Endothelial cell (in vitro differentiated cells): ENCODE measurements at regions not wholly inside any gene's neighbourhood (a gene's known extent, or its start where the extent isn't known, plus 50 kb on each side); places are given as distances from the start of the nearest gene placed in this dataset.

Experiments
- DNase-seq: peaks from one replicate; pipeline ENCODE4 v3.0.0; 2021; ENCODE audit warnings: low spot score
- H3K27ac Mint-ChIP-seq: one replicate; pipeline ENCODE4 v1.8.0; 2021; ENCODE audit warnings: mixed read lengths, inconsistent platforms; ENCODE audit not compliant: unreplicated experiment
- H3K27me3 Mint-ChIP-seq: one replicate; pipeline ENCODE4 v1.8.0; 2021; ENCODE audit warnings: mild to moderate bottlenecking, moderate library complexity, mixed read lengths, inconsistent platforms; ENCODE audit not compliant: unreplicated experiment
- H3K36me3 Mint-ChIP-seq: one replicate; pipeline ENCODE4 v1.8.0; 2021; ENCODE audit warnings: mild to moderate bottlenecking, low read depth, mixed read lengths, inconsistent platforms; ENCODE audit not compliant: unreplicated experiment
- H3K4me1 Mint-ChIP-seq: one replicate; pipeline ENCODE4 v1.8.0; 2021; ENCODE audit warnings: mild to moderate bottlenecking, mixed read lengths, inconsistent platforms; ENCODE audit not compliant: unreplicated experiment
- H3K4me3 Mint-ChIP-seq: one replicate; pipeline ENCODE4 v1.8.0; 2021; ENCODE audit warnings: mild to moderate bottlenecking, mixed read lengths, inconsistent platforms; ENCODE audit not compliant: unreplicated experiment
- H3K9me3 Mint-ChIP-seq: one replicate; pipeline ENCODE4 v1.8.0; 2021; ENCODE audit warnings: mixed read lengths, inconsistent platforms; ENCODE audit not compliant: unreplicated experiment
- TF ChIP-seq, protein P1 (sequence below): fragments of 200-600 bp; sonication (generic); IDR thresholded peaks from one replicate; pipeline ENCODE4 v1.5.0; 2021; ENCODE audit warnings: antibody characterized with exemption; ENCODE audit not compliant: unreplicated experiment

DNA sequence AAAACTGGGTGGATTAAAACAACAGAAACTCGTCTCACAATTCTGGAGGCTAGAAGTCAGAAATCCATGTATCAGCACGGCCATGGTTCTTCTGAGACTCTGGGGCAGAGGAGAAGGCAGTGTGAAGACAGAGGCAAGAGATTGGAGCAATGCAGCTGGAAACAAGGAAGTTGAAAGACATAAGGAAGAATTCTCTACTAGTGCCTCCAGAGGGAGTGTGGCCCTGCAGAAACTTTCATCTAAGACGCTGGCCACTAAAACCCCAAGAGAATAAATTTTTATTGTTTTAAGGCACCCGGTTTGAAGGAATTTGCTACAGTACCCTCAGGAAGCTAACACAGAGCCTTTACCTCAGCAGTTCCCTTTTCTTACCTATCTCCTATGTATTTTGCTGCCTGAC is 1012.2 kb upstream of the CADM2 start:
- no peaks in the 10 kb centered on the region for H3K27me3 Mint-ChIP-seq
- H3K9me3 Mint-ChIP-seq, result no peaks in the 10 kb centered on the region
- DNase-seq, result no peak
- TF ChIP-seq, protein P1, sequence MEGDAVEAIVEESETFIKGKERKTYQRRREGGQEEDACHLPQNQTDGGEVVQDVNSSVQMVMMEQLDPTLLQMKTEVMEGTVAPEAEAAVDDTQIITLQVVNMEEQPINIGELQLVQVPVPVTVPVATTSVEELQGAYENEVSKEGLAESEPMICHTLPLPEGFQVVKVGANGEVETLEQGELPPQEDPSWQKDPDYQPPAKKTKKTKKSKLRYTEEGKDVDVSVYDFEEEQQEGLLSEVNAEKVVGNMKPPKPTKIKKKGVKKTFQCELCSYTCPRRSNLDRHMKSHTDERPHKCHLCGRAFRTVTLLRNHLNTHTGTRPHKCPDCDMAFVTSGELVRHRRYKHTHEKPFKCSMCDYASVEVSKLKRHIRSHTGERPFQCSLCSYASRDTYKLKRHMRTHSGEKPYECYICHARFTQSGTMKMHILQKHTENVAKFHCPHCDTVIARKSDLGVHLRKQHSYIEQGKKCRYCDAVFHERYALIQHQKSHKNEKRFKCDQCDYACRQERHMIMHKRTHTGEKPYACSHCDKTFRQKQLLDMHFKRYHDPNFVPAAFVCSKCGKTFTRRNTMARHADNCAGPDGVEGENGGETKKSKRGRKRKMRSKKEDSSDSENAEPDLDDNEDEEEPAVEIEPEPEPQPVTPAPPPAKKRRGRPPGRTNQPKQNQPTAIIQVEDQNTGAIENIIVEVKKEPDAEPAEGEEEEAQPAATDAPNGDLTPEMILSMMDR, result no peak
- no peak overlapping the region for H3K4me3 Mint-ChIP-seq
- H3K4me1 Mint-ChIP-seq, result no peaks in the 10 kb centered on the region
- no peaks in the 10 kb centered on the region for H3K36me3 Mint-ChIP-seq
- no peak overlapping the region for H3K27ac Mint-ChIP-seq

DNA sequence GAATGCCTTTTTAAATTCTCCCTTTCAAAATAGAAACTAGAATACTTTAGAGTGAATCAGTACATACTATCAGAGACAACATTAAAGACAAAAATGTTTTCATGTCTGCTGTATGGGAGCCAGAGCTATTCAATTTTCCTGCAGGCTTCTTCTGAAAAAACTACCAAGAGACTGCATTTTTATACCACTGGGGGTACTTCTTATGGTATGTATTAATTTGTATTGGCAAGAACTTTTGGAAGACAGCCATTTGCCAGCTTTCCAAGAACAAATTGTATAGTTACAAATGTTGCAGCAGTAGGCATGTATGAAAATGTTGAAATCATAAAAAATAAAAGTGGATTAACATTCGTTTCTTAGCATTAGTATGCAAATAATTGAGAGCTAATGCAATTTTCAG is 1010.0 kb upstream of the CADM2 start:
- H3K27ac Mint-ChIP-seq, result no peak overlapping the region
- no peaks in the 10 kb centered on the region for H3K27me3 Mint-ChIP-seq
- TF ChIP-seq, protein P1, result no peak
- H3K4me1 Mint-ChIP-seq, result peaks cover 5% of the 10 kb centered on the region
- no peak for DNase-seq
- no peak overlapping the region for H3K4me3 Mint-ChIP-seq
- H3K36me3 Mint-ChIP-seq, result no peaks in the 10 kb centered on the region
- no peaks in the 10 kb centered on the region for H3K9me3 Mint-ChIP-seq

DNA sequence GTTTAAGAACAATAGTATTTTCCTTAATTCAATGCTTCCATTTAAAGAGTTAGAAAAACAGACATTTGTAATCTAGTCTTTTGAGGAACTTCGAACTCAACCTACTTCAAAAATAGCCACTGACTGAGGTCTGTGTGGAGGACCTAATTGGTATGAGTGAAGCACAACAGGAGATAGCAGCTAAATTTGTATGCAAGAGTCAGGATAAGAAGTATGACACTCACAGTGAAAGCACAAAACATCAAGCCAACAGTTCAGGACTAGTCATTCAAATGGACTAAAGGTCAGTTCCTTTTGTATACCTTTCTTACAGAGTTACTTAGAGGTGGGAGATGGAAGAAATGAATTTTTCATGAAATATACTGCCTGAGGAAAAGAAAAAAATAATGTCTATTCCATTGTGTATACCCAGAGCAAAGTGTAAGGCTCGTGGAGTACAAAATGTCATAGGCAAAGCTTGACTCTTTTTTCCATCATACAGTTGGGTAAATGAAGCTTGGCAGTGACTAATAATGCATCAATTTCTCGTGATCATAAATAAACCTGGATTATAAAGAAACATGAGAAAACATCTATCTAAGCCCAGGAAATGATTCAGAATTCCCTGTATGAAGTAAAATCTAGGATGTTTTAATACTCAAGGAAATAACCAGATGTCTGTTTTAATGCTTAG is 1005.2 kb upstream of the CADM2 start:
- no peak overlapping the region for H3K4me3 Mint-ChIP-seq

DNA sequence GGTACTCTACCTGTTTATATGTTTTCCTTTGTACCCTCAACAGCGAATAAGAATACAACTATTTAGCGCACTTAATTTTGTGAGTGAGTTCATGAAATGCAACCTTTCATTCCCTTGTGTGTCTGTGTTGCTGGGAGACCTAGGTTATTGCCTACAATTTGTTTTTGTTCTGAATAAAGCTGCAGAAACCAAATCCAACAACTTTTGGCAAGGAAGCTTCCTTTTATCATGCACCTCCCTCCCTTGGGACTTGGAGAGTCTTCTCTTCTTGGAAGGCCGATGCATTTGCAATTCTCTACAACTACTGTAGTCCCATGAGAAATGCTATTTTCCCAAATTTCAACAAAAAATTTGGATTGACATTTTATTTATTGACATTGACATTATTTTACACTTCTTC is 1002.4 kb upstream of the CADM2 start:
- no peak for DNase-seq
- no peaks in the 10 kb centered on the region for H3K36me3 Mint-ChIP-seq
- H3K9me3 Mint-ChIP-seq, result no peaks in the 10 kb centered on the region
- TF ChIP-seq, protein P1, result no peak
- no peak overlapping the region for H3K27ac Mint-ChIP-seq
- H3K4me1 Mint-ChIP-seq, result peaks cover 10% of the 10 kb centered on the region
- H3K27me3 Mint-ChIP-seq, result no peaks in the 10 kb centered on the region
- no peak overlapping the region for H3K4me3 Mint-ChIP-seq

More for the DNA sequence above, 1005.2 kb upstream of the CADM2 start:
- H3K27ac Mint-ChIP-seq, result no peak overlapping the region
- no peak for DNase-seq
- H3K36me3 Mint-ChIP-seq, result no peaks in the 10 kb centered on the region
- peaks cover 10% of the 10 kb centered on the region for H3K4me1 Mint-ChIP-seq
- TF ChIP-seq, protein P1, result no peak
- no peaks in the 10 kb centered on the region for H3K27me3 Mint-ChIP-seq
- no peaks in the 10 kb centered on the region for H3K9me3 Mint-ChIP-seq

DNA sequence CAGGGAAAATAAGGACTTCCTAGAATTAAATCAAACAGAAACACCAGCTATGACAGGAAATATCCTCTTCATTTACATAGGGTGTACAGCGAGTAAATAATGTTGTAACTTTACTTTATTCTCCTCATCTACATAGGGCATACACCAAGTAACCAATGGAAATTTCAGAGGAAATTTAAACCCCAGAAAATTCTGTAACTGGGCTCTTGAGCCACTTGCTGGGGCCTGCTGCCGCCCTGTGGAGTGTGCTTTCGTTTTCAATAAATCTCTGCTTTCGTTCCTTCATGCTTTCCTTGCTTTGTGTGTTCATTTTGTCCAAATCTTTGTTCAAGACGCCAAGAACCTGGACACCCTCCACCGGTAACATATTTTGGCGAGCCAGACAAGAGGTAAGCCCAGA is 990.4 kb upstream of the CADM2 start:
- Mint-ChIP-seq H3K4me3 (no peak overlapping the region), H3K36me3 (no peaks in the 10 kb centered on the region), H3K4me1 (no peaks in the 10 kb centered on the region), H3K9me3 (no peaks in the 10 kb centered on the region), H3K27ac (no peak overlapping the region), H3K27me3 (no peaks in the 10 kb centered on the region)
- no peak for DNase-seq
- TF ChIP-seq, protein P1, result no peak
